ENCODE measurements at regions not wholly inside any gene's neighbourhood (a gene's known extent, or its start where the extent isn't known, plus 50 kb on each side); places are given as distances from the start of the nearest gene placed in this dataset.

DNA sequence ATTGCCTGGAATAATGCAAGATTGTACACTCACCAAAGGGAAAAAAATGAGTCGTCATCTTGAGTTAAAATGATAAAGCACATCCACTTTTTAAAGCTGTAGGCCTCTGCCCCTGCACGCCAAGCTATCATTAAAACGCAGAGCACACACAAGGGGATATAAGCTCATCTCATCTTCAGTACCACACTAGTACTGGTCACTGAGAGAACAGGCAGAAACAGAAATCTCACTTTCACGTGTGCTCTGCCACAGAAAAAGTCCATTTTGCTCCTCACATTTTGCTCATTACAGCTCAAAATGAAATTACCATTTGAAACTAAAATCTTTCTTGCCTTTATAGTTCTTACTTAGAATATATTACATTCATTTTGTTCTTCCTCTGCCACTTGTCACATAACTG lies 99.2 kb upstream of the SLC30A5 start:
- H4K20me1 ChIP-seq (ENCODE audit: insufficient read depth) = no peaks in the 10 kb centered on the region
- 12% methylated on average over 4 of the region's 4 CpGs for WGBS (ENCODE audit: low lambda C conversion rate)
- no peak overlapping the region for H2AFZ ChIP-seq (ENCODE audit: low read depth)
- no peaks in the 10 kb centered on the region for H3K79me2 ChIP-seq (ENCODE audit: insufficient read depth)
- peaks cover 0 to 10% of the 10 kb centered on the region in 2 experiments; a peak in 2 of 4 replicates for H3K4me1 ChIP-seq (ENCODE audit: control insufficient read depth in 1 of 2, insufficient read depth in 2 of 2, low read depth in 1 of 2, low read length in 1 of 2)
- no peaks in the 10 kb centered on the region for H3F3A ChIP-seq (replicated peaks; ENCODE audit: insufficient read depth)
- DNase-seq = peak; percentile 30
- H3K27me3 ChIP-seq (ENCODE audit: insufficient read depth) = no peaks in the 10 kb centered on the region
- CTCF ChIA-PET = interaction anchor here (0.8 to 3.8 kb wide), 4 partner anchors 11 to 708 kb away, joined by 3 to 18 read pairs (median 6); no protein-coding TSS in a partner anchor
- TF ChIP-seq, protein P1, sequence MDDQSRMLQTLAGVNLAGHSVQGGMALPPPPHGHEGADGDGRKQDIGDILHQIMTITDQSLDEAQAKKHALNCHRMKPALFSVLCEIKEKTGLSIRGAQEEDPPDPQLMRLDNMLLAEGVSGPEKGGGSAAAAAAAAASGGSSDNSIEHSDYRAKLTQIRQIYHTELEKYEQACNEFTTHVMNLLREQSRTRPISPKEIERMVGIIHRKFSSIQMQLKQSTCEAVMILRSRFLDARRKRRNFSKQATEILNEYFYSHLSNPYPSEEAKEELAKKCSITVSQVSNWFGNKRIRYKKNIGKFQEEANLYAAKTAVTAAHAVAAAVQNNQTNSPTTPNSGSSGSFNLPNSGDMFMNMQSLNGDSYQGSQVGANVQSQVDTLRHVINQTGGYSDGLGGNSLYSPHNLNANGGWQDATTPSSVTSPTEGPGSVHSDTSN (IDR thresholded peaks at IDR 0.05) = peak; percentile 52; the same call in 1 of the 2 replicates
- TF ChIP-seq GATA2 (CRISPR knock-in tag; IDR thresholded peaks at IDR 0.05) = 0 out of 2 replicates have a peak, but pooled peaks have one; percentile 20
- TF ChIP-seq RXRA (IDR thresholded peaks at IDR 0.05; ENCODE audit: borderline replicate concordance, low read depth) = no peak
- TF ChIP-seq, protein P2, sequence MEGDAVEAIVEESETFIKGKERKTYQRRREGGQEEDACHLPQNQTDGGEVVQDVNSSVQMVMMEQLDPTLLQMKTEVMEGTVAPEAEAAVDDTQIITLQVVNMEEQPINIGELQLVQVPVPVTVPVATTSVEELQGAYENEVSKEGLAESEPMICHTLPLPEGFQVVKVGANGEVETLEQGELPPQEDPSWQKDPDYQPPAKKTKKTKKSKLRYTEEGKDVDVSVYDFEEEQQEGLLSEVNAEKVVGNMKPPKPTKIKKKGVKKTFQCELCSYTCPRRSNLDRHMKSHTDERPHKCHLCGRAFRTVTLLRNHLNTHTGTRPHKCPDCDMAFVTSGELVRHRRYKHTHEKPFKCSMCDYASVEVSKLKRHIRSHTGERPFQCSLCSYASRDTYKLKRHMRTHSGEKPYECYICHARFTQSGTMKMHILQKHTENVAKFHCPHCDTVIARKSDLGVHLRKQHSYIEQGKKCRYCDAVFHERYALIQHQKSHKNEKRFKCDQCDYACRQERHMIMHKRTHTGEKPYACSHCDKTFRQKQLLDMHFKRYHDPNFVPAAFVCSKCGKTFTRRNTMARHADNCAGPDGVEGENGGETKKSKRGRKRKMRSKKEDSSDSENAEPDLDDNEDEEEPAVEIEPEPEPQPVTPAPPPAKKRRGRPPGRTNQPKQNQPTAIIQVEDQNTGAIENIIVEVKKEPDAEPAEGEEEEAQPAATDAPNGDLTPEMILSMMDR (IDR thresholded peaks at IDR 0.05) = no peak
- TF ChIP-seq YY1 (IDR thresholded peaks at IDR 0.05; ENCODE audit: low read depth) = no peak
- TF ChIP-seq, protein P3, sequence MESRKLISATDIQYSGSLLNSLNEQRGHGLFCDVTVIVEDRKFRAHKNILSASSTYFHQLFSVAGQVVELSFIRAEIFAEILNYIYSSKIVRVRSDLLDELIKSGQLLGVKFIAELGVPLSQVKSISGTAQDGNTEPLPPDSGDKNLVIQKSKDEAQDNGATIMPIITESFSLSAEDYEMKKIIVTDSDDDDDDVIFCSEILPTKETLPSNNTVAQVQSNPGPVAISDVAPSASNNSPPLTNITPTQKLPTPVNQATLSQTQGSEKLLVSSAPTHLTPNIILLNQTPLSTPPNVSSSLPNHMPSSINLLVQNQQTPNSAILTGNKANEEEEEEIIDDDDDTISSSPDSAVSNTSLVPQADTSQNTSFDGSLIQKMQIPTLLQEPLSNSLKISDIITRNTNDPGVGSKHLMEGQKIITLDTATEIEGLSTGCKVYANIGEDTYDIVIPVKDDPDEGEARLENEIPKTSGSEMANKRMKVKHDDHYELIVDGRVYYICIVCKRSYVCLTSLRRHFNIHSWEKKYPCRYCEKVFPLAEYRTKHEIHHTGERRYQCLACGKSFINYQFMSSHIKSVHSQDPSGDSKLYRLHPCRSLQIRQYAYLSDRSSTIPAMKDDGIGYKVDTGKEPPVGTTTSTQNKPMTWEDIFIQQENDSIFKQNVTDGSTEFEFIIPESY (IDR thresholded peaks at IDR 0.05; ENCODE audit: borderline replicate concordance, low read depth) = no peak
- TF ChIP-seq FOXM1 (IDR thresholded peaks at IDR 0.05; ENCODE audit: low read depth) = no peak
- TF ChIP-seq FOSL2 (IDR thresholded peaks at IDR 0.05; ENCODE audit: borderline replicate concordance, low read depth) = no peak
- TF ChIP-seq, protein P4, sequence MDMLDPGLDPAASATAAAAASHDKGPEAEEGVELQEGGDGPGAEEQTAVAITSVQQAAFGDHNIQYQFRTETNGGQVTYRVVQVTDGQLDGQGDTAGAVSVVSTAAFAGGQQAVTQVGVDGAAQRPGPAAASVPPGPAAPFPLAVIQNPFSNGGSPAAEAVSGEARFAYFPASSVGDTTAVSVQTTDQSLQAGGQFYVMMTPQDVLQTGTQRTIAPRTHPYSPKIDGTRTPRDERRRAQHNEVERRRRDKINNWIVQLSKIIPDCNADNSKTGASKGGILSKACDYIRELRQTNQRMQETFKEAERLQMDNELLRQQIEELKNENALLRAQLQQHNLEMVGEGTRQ (IDR thresholded peaks at IDR 0.05; ENCODE audit: borderline replicate concordance, low read depth, low read length) = no peak
- TF ChIP-seq RCOR1 (IDR thresholded peaks at IDR 0.05; ENCODE audit: low read length) = no peak
- TF ChIP-seq TAF1 (IDR thresholded peaks at IDR 0.05; ENCODE audit: borderline replicate concordance, low read depth, low read length) = no peak
- no peak for TF ChIP-seq NFIC (IDR thresholded peaks at IDR 0.05; ENCODE audit: borderline replicate concordance)
- TF ChIP-seq RFX5 (IDR thresholded peaks at IDR 0.05; ENCODE audit: low read length) = no peak
- TF ChIP-seq, protein P5, sequence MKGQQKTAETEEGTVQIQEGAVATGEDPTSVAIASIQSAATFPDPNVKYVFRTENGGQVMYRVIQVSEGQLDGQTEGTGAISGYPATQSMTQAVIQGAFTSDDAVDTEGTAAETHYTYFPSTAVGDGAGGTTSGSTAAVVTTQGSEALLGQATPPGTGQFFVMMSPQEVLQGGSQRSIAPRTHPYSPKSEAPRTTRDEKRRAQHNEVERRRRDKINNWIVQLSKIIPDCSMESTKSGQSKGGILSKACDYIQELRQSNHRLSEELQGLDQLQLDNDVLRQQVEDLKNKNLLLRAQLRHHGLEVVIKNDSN (IDR thresholded peaks at IDR 0.05; ENCODE audit: borderline replicate concordance, low read depth) = no peak
- no peak for TF ChIP-seq NRF1 (IDR thresholded peaks at IDR 0.05; ENCODE audit: low read depth, low read length)
- TF ChIP-seq, protein P6, sequence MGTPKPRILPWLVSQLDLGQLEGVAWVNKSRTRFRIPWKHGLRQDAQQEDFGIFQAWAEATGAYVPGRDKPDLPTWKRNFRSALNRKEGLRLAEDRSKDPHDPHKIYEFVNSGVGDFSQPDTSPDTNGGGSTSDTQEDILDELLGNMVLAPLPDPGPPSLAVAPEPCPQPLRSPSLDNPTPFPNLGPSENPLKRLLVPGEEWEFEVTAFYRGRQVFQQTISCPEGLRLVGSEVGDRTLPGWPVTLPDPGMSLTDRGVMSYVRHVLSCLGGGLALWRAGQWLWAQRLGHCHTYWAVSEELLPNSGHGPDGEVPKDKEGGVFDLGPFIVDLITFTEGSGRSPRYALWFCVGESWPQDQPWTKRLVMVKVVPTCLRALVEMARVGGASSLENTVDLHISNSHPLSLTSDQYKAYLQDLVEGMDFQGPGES (IDR thresholded peaks at IDR 0.05; ENCODE audit: low read depth, low read length) = no peak
- no peak for TF ChIP-seq JUND (IDR thresholded peaks at IDR 0.05)
- no peak for TF ChIP-seq RAD21 (IDR thresholded peaks at IDR 0.05; ENCODE audit: low read length)
- peak; percentile 63; the same call in 1 of the 2 replicates for TF ChIP-seq TCF12 (IDR thresholded peaks at IDR 0.05)
- no peak overlapping the region for H3K9ac ChIP-seq
- no peak overlapping the region for H3K4me2 ChIP-seq
- POLR2A ChIA-PET = interaction anchor here (0.7 kb wide), 1 partner anchor 706 kb away, joined by 3 read pairs; no protein-coding TSS in a partner anchor
- no peaks in the 10 kb centered on the region for H3K9me2 ChIP-seq
- no peaks in the 10 kb centered on the region for H3K9me3 ChIP-seq
- H3K4me3 ChIP-seq (ENCODE audit: low read depth in 2 of 2, low read length in 1 of 2) = no peak overlapping the region
- H3K36me3 ChIP-seq (replicated peaks in 1 of 2; ENCODE audit: control insufficient read depth in 1 of 2, insufficient read depth in 2 of 2, low read length in 1 of 2) = no peaks in the 10 kb centered on the region
- H3K27ac ChIP-seq (ENCODE audit: low read depth in 2 of 2, low read length in 1 of 2) = peak overlapping the region in 1 of 2 experiments; percentile 85; a peak in 2 of 4 replicates
